ENCODE measurements at regions not wholly inside any gene's neighbourhood (a gene's known extent, or its start where the extent isn't known, plus 50 kb on each side); places are given as distances from the start of the nearest gene placed in this dataset.

DNA sequence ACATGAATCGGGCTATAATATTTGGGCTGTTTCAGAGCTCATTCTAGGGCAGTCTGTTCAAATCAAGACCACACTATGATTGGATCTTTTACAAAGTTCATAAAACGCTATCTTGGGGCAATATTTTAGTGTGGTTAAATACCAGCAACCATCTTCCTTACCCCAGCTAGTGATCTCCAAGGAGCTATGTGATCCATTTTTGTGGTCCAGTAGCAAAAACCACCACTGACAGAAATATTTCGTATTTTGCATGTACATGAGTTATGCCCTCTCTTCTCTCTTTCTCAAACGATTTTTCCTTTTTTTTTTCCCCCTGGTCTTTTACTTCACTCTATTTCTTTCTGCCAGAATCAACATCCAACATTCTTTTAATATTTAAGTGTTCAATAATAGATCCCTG is 280.6 kb upstream of the KITLG start:
- TF ChIP-seq, protein P1, sequence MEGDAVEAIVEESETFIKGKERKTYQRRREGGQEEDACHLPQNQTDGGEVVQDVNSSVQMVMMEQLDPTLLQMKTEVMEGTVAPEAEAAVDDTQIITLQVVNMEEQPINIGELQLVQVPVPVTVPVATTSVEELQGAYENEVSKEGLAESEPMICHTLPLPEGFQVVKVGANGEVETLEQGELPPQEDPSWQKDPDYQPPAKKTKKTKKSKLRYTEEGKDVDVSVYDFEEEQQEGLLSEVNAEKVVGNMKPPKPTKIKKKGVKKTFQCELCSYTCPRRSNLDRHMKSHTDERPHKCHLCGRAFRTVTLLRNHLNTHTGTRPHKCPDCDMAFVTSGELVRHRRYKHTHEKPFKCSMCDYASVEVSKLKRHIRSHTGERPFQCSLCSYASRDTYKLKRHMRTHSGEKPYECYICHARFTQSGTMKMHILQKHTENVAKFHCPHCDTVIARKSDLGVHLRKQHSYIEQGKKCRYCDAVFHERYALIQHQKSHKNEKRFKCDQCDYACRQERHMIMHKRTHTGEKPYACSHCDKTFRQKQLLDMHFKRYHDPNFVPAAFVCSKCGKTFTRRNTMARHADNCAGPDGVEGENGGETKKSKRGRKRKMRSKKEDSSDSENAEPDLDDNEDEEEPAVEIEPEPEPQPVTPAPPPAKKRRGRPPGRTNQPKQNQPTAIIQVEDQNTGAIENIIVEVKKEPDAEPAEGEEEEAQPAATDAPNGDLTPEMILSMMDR (IDR thresholded peaks at IDR 0.05), result no peak
- no peak for TF ChIP-seq POLR2A (IDR thresholded peaks at IDR 0.05)
- TF ChIP-seq POLR2AphosphoS5 (IDR thresholded peaks at IDR 0.05), result no peak
- no peak for TF ChIP-seq EP300 (IDR thresholded peaks at IDR 0.05)
